GM12864 (cell line): ENCODE measurements at regions not wholly inside any gene's neighbourhood (a gene's known extent, or its start where the extent isn't known, plus 50 kb on each side); places are given as distances from the start of the nearest gene placed in this dataset.

ENCODE experiments used
- DNase-seq: peaks from one replicate; pipeline ENCODE4 v3.0.0-alpha.2; 2011; ENCODE audit warnings: low read depth
- H3K4me3 ChIP-seq: 2 replicates; pipeline ENCODE4 v1.5.1; 2011; ENCODE audit warnings: mild to moderate bottlenecking, low read depth, low read length, control low read depth
- CTCF ChIP-seq: IDR thresholded peaks from 2 replicates; pipeline ENCODE4 v1.5.1; 2011; ENCODE audit warnings: low read depth, mild to moderate bottlenecking, moderate library complexity, low read length, control low read depth, inconsistent platforms; ENCODE audit errors: missing control alignments

GRCh38 chr13:81458170-81458569, 1117.2 kb upstream of the SPRY2 start:
- H3K4me3 ChIP-seq = no peak overlapping the region
- TF ChIP-seq CTCF = no peak
- DNase-seq = no peak

DNA sequence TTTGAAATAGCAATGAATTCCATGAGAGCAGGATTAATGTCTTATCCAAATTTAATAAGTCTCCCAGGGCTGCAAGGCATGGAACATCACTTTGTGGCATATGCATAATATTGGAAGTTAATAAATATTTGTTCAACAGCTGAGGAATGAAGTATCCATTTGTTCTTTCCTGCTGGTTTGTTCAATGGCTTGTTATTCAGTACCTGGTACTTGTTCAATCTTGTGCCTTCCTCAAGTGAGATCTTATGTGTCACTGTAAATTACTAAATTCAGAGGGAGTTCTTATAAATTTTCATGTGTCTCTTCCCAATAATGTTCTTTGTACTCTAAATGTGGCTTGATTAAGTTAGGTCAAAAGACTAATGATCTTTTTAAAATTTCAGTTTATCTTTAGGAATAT, 1105.5 kb upstream of the SPRY2 start:
- no peak for TF ChIP-seq CTCF
- H3K4me3 ChIP-seq = no peak overlapping the region
- DNase-seq = no peak

DNA sequence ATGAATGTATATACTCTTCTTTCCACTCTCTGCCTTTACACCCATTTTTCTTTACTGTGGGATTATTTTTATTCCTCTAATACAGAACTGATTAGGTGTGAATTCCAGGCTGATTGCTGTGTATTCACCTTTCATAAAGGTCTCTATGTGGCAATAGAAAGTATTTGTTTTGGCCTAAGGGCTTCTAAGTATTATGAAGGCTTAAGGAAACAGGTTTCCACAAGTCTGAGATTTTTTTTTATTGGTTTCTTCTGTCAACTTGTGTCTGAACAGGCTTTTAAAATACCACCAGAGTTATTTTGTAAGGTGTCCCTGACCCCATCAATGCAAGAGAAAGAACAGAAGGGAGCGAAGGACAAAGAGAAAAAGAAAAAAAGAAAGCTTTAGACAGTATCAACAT, 1102.0 kb upstream of the SPRY2 start:
- no peak for DNase-seq
- no peak overlapping the region for H3K4me3 ChIP-seq
- no peak for TF ChIP-seq CTCF

GRCh38 chr13:81425286-81425685, 1084.4 kb upstream of the SPRY2 start:
- no peak overlapping the region for H3K4me3 ChIP-seq
- no peak for TF ChIP-seq CTCF
- no peak for DNase-seq

DNA sequence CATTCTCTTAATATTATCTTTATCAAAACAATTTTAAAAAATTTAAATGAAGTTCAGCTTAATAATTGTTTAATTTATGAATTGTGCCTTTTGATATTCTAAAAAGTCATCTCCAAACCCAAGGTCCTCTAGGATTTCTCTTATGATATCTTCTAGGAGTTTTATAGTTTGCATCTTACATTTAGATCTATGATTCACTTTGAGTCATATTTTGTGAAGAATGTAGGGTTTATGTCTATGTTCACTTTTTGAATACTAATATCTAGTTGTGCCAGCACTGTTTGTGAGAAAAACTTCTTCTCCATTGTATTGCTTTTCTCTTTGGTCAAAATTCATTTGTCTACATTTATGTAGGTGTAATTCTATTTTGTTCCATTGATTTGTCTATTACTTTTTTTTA, 1068.4 kb upstream of the SPRY2 start:
- DNase-seq = no peak
- H3K4me3 ChIP-seq = no peak overlapping the region
- TF ChIP-seq CTCF = no peak

GRCh38 chr13:81408647-81409046, 1067.7 kb upstream of the SPRY2 start:
- no peak for DNase-seq
- H3K4me3 ChIP-seq = no peak overlapping the region
- TF ChIP-seq CTCF = no peak

DNA sequence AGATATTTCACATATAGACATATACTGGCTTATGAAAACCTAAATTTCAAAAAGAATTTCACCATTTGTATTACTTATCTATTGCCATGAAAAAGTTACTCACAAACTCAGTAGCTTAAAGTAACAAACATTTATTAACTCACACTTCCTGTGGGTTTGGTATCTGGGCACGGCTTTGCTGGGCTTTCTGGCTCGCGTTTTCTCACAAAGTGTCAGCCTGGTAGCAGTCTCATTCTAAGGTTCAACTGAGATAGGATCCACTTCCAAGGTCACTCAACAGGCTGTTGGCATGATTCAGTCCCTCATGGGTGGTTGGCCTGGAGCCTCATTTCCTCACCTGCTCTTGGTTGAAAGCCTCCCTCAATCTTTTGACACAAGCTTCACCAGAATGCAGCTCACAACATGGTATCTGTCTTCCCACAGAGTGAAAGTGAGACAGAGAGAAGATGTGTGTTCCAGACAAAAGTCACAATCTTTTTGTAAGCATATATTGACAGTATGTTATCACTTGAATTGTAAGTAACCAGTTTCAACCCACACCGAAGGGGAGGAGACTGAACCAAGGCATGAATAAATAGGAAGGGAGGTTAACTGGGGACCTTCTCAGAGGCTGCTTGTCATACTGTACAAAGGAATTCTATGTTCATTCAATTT, 1065.8 kb upstream of the SPRY2 start:
- no peak for DNase-seq
- no peak for TF ChIP-seq CTCF
- no peak overlapping the region for H3K4me3 ChIP-seq
